Tibial nerve (tissue), 4 donors: ENCODE measurements at regions not wholly inside any gene's neighbourhood (a gene's known extent, or its start where the extent isn't known, plus 50 kb on each side); places are given as distances from the start of the nearest gene placed in this dataset.

ENCODE experiments used
- EP300 ChIP-seq, 2 donors: sonication (generic); formaldehyde crosslinking; IDR thresholded peaks; one replicate each; pipeline ENCODE4 v1.6.1; 2017; ENCODE audit warnings: antibody characterized with exemption in 2 of 2, mild to moderate bottlenecking in 1 of 2
- POLR2A ChIP-seq, 2 donors: fragments of 450-650 bp; IDR thresholded peaks; one replicate each; pipeline ENCODE4 v1.6.1; 2017; ENCODE audit warnings: antibody characterized with exemption in 2 of 2, mild to moderate bottlenecking in 2 of 2, moderate library complexity in 2 of 2
- TF ChIP-seq, protein P1 (sequence below), 5 experiments: fragments of 200-600 bp in 3 of 5; fragments of 450-650 bp in 2 of 5; sonication (generic) in 3 of 5; IDR thresholded peaks; one replicate each; pipeline ENCODE4 v1.5.1; 2016 to 2019; ENCODE audit warnings: antibody characterized with exemption in 5 of 5, mild to moderate bottlenecking in 3 of 5, moderate library complexity in 2 of 5

GRCh38 chr18:45121146-45121545 is 440.5 kb downstream of the SETBP1 start:
- TF ChIP-seq, protein P1, sequence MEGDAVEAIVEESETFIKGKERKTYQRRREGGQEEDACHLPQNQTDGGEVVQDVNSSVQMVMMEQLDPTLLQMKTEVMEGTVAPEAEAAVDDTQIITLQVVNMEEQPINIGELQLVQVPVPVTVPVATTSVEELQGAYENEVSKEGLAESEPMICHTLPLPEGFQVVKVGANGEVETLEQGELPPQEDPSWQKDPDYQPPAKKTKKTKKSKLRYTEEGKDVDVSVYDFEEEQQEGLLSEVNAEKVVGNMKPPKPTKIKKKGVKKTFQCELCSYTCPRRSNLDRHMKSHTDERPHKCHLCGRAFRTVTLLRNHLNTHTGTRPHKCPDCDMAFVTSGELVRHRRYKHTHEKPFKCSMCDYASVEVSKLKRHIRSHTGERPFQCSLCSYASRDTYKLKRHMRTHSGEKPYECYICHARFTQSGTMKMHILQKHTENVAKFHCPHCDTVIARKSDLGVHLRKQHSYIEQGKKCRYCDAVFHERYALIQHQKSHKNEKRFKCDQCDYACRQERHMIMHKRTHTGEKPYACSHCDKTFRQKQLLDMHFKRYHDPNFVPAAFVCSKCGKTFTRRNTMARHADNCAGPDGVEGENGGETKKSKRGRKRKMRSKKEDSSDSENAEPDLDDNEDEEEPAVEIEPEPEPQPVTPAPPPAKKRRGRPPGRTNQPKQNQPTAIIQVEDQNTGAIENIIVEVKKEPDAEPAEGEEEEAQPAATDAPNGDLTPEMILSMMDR (IDR thresholded peaks at IDR 0.05), result no peak
- TF ChIP-seq EP300 (IDR thresholded peaks at IDR 0.05) (no peak), POLR2A (IDR thresholded peaks at IDR 0.05) (no peak)
